Naive thymus-derived CD4-positive, alpha-beta T cell (primary cell): ENCODE measurements at regions not wholly inside any gene's neighbourhood (a gene's known extent, or its start where the extent isn't known, plus 50 kb on each side); places are given as distances from the start of the nearest gene placed in this dataset.
"Not testable (repeated sequence)": the region's sequence is repeated elsewhere in the genome, so short reads cannot be mapped to it uniquely, and the experiment has no call there.

Experiments used
- ATAC-seq: fragments of 150-1000 bp; cut with Tn5 transposase; 2 replicates; pipeline ENCODE4 v1.10.0; 2021; ENCODE audit warnings: mild to moderate bottlenecking, moderate library complexity
- CTCF ChIA-PET: fragments of 350-600 bp; sonication (Branson Sonifier 250); formaldehyde crosslinking; loops from one replicate; lab custom pipeline; 2021; ENCODE audit warnings: antibody characterized with exemption; lab: Charles Lee
- POLR2A ChIA-PET: fragments of 350-600 bp; sonication (Branson Sonifier 250); formaldehyde crosslinking; loops from one replicate; lab custom pipeline; 2021; ENCODE audit warnings: antibody characterized with exemption, inconsistent platforms; lab: Charles Lee
- DNase-seq, 9 donors: peaks; one replicate each; pipeline versions ENCODE4 v3.0.0 to v3.0.0-alpha.2; 2020 to 2022; ENCODE audit warnings: mixed read lengths in 1 of 9
- H3K27ac ChIP-seq: one replicate; pipeline ENCODE4 v1.7.0; 2013; ENCODE audit warnings: mild to moderate bottlenecking, low read depth, low read length, moderate library complexity
- H3K27me3 ChIP-seq, 2 donors: one replicate each; pipeline ENCODE4 v1.7.0; 2013; ENCODE audit warnings: low read length in 2 of 2, mild to moderate bottlenecking in 2 of 2, moderate library complexity in 2 of 2; ENCODE audit not compliant: control insufficient read depth in 2 of 2, insufficient read depth in 2 of 2
- H3K36me3 ChIP-seq, 3 experiments: 1 replicate in 2 of 3; 2 replicates in 1 of 3; pipeline ENCODE4 v1.7.0; 2013; ENCODE audit warnings: low read length in 3 of 3, mild to moderate bottlenecking in 3 of 3, moderate library complexity in 1 of 3; ENCODE audit not compliant: insufficient read depth in 3 of 3, control insufficient read depth in 2 of 3
- H3K4me1 ChIP-seq, 2 donors: one replicate each; pipeline ENCODE4 v1.7.0; 2013; ENCODE audit warnings: low read length in 2 of 2, mild to moderate bottlenecking in 2 of 2, moderate library complexity in 1 of 2; ENCODE audit not compliant: control insufficient read depth in 2 of 2, insufficient read depth in 2 of 2
- H3K4me3 ChIP-seq: 2 replicates; pipeline ENCODE4 v1.7.0; 2013; ENCODE audit warnings: mild to moderate bottlenecking, low read length
- H3K9me3 ChIP-seq, 3 experiments: 1 replicate in 2 of 3; 2 replicates in 1 of 3; pipeline ENCODE4 v1.7.0; 2013; ENCODE audit warnings: low read length in 3 of 3; ENCODE audit not compliant: control insufficient read depth in 2 of 3
- H3K27ac Mint-ChIP-seq, 9 donors: one replicate each; pipeline ENCODE4 v1.8.0; 2020 to 2022; ENCODE audit warnings: mixed read lengths in 9 of 9, mild to moderate bottlenecking in 8 of 9, moderate library complexity in 5 of 9, inconsistent platforms in 2 of 9
- H3K27me3 Mint-ChIP-seq, 5 donors: one replicate each; pipeline ENCODE4 v1.8.0; 2021 to 2022; ENCODE audit warnings: mixed read lengths in 5 of 5, mild to moderate bottlenecking in 1 of 5
- H3K36me3 Mint-ChIP-seq, 5 donors: one replicate each; pipeline ENCODE4 v1.8.0; 2020 to 2022; ENCODE audit warnings: mixed read lengths in 5 of 5, mild to moderate bottlenecking in 3 of 5, inconsistent platforms in 1 of 5
- H3K4me1 Mint-ChIP-seq, 7 donors: one replicate each; pipeline ENCODE4 v1.8.0; 2020 to 2022; ENCODE audit warnings: mixed read lengths in 7 of 7, mild to moderate bottlenecking in 3 of 7, inconsistent platforms in 1 of 7
- H3K4me3 Mint-ChIP-seq, 10 donors: one replicate each; pipeline ENCODE4 v1.8.0; 2020 to 2022; ENCODE audit warnings: mild to moderate bottlenecking in 10 of 10, mixed read lengths in 10 of 10, moderate library complexity in 6 of 10, inconsistent platforms in 2 of 10
- H3K9me3 Mint-ChIP-seq, 11 donors: one replicate each; pipeline ENCODE4 v1.8.0; 2020 to 2022; ENCODE audit warnings: mixed read lengths in 11 of 11, mild to moderate bottlenecking in 4 of 11, inconsistent platforms in 1 of 11, moderate library complexity in 1 of 11
- intact Hi-C, 2 donors: fragments of 100-400 bp; cut with micrococcal nuclease; formaldehyde crosslinking; loops; one replicate each; pipeline ENCODE4 v1.15.1; 2023

DNA sequence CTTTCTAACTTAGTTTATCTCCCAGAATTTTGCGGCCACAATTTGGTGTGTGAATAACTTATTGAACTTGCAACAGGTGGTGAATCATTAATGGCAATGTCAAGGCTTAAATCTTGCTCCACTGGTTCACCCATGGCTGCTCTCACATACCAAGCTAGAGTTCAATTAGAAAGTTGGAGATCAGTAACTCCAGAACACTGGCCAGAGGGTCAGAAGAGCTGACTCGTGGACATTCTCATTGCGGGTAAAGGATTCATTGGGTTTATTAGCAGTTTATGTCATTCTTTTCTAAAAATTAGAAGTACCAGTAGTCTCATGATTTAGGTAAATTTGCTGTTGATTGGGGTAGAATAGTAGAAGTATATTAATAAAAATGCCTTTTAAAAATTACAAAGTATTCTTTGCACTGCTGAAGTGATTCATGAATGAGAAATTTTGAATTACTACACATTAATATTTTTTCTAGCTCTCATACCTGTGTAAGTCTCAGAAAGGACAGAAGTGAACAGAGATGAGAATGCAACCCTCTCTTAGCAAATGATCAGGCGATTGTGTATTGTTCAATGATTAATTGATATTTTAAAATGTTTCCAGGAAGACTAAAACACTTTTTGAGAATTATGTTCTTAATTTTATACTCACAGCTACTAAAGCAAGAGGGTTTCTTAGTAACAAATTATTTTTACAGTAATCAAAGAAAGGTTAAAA is 142.0 kb downstream of the SYT15 start:
- H3K36me3 Mint-ChIP-seq, intact Hi-C loops, H3K27ac ChIP-seq, H3K4me3 Mint-ChIP-seq, DNase-seq, ATAC-seq, POLR2A ChIA-PET, H3K36me3 ChIP-seq, H3K4me1 Mint-ChIP-seq, H3K27ac Mint-ChIP-seq, H3K9me3 Mint-ChIP-seq, H3K9me3 ChIP-seq, H3K4me3 ChIP-seq, H3K4me1 ChIP-seq, H3K27me3 ChIP-seq, CTCF ChIA-PET: not testable (repeated sequence)
- H3K27me3 Mint-ChIP-seq = peaks cover 5 to 32% (median 8%) of the 10 kb centered on the region in 5 donors

DNA sequence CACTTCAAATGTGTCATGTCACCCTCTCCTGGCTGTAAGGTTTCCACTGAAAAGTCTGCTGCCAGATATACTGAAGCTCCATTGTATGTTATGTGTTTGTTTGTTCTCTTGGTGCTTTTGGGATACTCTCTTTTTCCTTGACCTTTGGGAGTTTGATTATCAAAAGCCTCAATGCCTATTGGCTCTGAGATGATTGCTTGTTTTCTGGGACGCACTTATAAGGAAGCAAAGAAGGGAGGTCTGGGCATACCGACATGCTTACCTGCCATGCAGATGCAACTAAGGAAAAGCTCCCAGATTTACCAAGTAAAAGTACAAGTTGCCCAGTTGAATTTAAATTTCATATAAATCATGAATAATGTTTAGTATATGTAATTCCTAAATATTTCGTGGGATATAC is 145.3 kb downstream of the SYT15 start:
- H3K9me3 ChIP-seq, DNase-seq, ATAC-seq, H3K4me1 ChIP-seq, H3K27me3 ChIP-seq, H3K36me3 ChIP-seq, H3K4me1 Mint-ChIP-seq, H3K9me3 Mint-ChIP-seq, intact Hi-C loops, H3K27ac Mint-ChIP-seq, H3K4me3 ChIP-seq, POLR2A ChIA-PET, H3K4me3 Mint-ChIP-seq, H3K27ac ChIP-seq, CTCF ChIA-PET, H3K36me3 Mint-ChIP-seq: not testable (repeated sequence)
- peaks cover 0 to 23% (median 11%) of the 10 kb centered on the region in 5 donors for H3K27me3 Mint-ChIP-seq

GRCh38 chr10:46728359-46728758 is 149.4 kb downstream of the SYT15 start:
- H3K27ac Mint-ChIP-seq, DNase-seq, H3K9me3 Mint-ChIP-seq, H3K4me3 Mint-ChIP-seq, H3K36me3 Mint-ChIP-seq, CTCF ChIA-PET, intact Hi-C loops, H3K4me1 Mint-ChIP-seq, H3K36me3 ChIP-seq, H3K4me1 ChIP-seq, POLR2A ChIA-PET, H3K27me3 ChIP-seq, H3K4me3 ChIP-seq, H3K27ac ChIP-seq, ATAC-seq, H3K9me3 ChIP-seq: not testable (repeated sequence)
- H3K27me3 Mint-ChIP-seq = peaks cover 0 to 16% (median 11%) of the 10 kb centered on the region in 5 donors

- not testable (repeated sequence) for ATAC-seq, H3K4me3 Mint-ChIP-seq
These were observed 151.8 kb downstream of the SYT15 start for GRCh38 chr10:46730729-46731128.

DNA sequence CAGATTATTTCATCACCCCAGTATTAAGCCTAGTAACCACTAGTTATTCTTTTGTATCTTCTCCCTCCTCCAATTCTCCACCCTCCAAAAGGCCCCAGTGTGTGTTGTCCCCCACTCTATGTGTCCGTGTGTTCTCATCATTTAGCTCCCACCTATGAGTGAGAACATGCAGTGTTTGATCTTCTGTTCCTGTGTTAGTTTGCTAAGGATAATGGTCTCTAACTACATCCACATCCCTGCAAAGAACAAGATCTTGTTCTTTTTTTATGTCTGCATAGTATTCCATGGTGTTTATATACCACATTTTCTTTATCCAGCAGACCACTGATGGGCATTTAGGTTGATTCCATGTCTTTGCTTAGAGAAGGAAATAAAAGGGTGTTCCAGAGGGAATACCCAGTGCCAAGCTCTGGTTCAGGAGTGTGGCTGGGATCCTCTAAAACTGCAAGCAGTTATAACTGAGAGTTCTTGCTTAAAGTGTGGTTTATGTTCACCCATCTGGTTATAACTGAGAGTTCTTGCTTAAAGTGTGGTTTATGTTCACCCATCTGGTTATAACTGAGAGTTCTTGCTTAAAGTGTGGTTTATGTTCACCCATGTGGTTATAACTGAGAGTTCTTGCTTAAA is 154.8 kb downstream of the SYT15 start:
- H3K9me3 ChIP-seq, H3K36me3 Mint-ChIP-seq, intact Hi-C loops, H3K27ac Mint-ChIP-seq, H3K4me1 ChIP-seq, H3K27ac ChIP-seq, H3K4me3 Mint-ChIP-seq, DNase-seq, POLR2A ChIA-PET, CTCF ChIA-PET, H3K27me3 ChIP-seq, ATAC-seq, H3K36me3 ChIP-seq, H3K27me3 Mint-ChIP-seq, H3K9me3 Mint-ChIP-seq, H3K4me1 Mint-ChIP-seq, H3K4me3 ChIP-seq: not testable (repeated sequence)

More at GRCh38 chr10:46730729-46731128, 151.8 kb downstream of the SYT15 start:
- H3K4me1 Mint-ChIP-seq, H3K27ac ChIP-seq, H3K9me3 Mint-ChIP-seq, H3K4me3 ChIP-seq, DNase-seq, intact Hi-C loops, H3K27me3 ChIP-seq, H3K4me1 ChIP-seq, H3K36me3 Mint-ChIP-seq, POLR2A ChIA-PET, H3K9me3 ChIP-seq, CTCF ChIA-PET, H3K27ac Mint-ChIP-seq, H3K36me3 ChIP-seq, H3K27me3 Mint-ChIP-seq: not testable (repeated sequence)

- H3K36me3 ChIP-seq, CTCF ChIA-PET, H3K4me1 Mint-ChIP-seq, DNase-seq, ATAC-seq, H3K9me3 Mint-ChIP-seq, H3K4me3 ChIP-seq, POLR2A ChIA-PET, H3K27ac ChIP-seq, H3K36me3 Mint-ChIP-seq, H3K9me3 ChIP-seq, H3K27ac Mint-ChIP-seq, intact Hi-C loops, H3K4me1 ChIP-seq, H3K27me3 Mint-ChIP-seq, H3K4me3 Mint-ChIP-seq, H3K27me3 ChIP-seq: not testable (repeated sequence)
These were observed 155.3 kb downstream of the SYT15 start for GRCh38 chr10:46734262-46734642.

DNA sequence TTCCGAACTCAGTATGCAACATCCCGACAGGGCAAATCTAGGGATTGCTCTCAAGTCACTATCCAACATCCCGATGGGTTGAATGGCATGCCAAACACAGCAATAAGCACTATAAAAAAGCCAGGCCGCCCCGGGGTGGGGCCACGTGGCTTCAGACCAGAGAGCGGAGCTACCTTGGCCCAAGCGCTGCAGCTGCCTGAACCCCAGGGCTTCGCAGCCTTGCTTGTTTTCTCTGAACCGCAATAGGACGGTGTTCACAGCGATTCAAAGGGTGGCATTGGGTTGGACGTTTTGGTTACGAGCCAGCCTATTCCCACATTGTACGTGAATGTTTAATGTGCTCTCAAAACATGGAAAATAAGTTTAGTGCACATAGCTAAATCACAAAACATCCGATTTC is 161.0 kb downstream of the SYT15 start:
- H3K27me3 Mint-ChIP-seq, intact Hi-C loops, DNase-seq, H3K27ac Mint-ChIP-seq, H3K4me1 Mint-ChIP-seq, H3K9me3 Mint-ChIP-seq, H3K9me3 ChIP-seq, ATAC-seq, H3K4me3 Mint-ChIP-seq, H3K4me3 ChIP-seq, H3K36me3 ChIP-seq, POLR2A ChIA-PET, H3K4me1 ChIP-seq, H3K36me3 Mint-ChIP-seq, H3K27ac ChIP-seq, H3K27me3 ChIP-seq, CTCF ChIA-PET: not testable (repeated sequence)
